Peyer's patch (tissue), 4 donors: ENCODE measurements at regions not wholly inside any gene's neighbourhood (a gene's known extent, or its start where the extent isn't known, plus 50 kb on each side); places are given as distances from the start of the nearest gene placed in this dataset.
A peak's percentile ranks its signal among the peaks of the same experiment; 100 is the strongest.
"Not testable (repeated sequence)": the region's sequence is repeated elsewhere in the genome, so short reads cannot be mapped to it uniquely, and the experiment has no call there.

ENCODE experiments used
- DNase-seq, 3 donors: peaks; one replicate each; pipeline ENCODE4 v3.0.0-alpha.2; 2017 to 2019
- H3K27ac ChIP-seq, 4 donors: fragments of 200-600 bp; sonication (generic); one replicate each; pipeline ENCODE4 v1.5.1; 2016 to 2019
- H3K27me3 ChIP-seq, 2 donors: fragments of 200-600 bp; sonication (generic); one replicate each; pipeline ENCODE4 v1.5.1; 2019
- H3K36me3 ChIP-seq, 3 donors: fragments of 200-600 bp; sonication (generic); one replicate each; pipeline ENCODE4 v1.5.1; 2016 to 2019
- H3K4me1 ChIP-seq, 4 donors: fragments of 200-600 bp; sonication (generic); one replicate each; pipeline ENCODE4 v1.5.1; 2016 to 2019
- H3K4me3 ChIP-seq, 4 donors: fragments of 200-600 bp; sonication (generic); 1 replicate in 3 of 4; 2 replicates in 1 of 4; pipeline ENCODE4 v1.5.1; 2016 to 2019; ENCODE audit warnings: mild to moderate bottlenecking in 1 of 4
- H3K9me3 ChIP-seq, 4 donors: fragments of 200-600 bp; sonication (generic); one replicate each; pipeline ENCODE4 v1.5.1; 2016 to 2019; ENCODE audit warnings: mild to moderate bottlenecking in 1 of 4
- POLR2A ChIP-seq, 2 donors: fragments of 450-650 bp; IDR thresholded peaks; one replicate each; pipeline ENCODE4 v1.5.1; 2017; ENCODE audit warnings: antibody characterized with exemption in 2 of 2, mild to moderate bottlenecking in 2 of 2, moderate library complexity in 2 of 2
- TF ChIP-seq, protein P1 (sequence below), 6 experiments: fragments of 450-650 bp in 4 of 6; fragments of 200-600 bp in 2 of 6; sonication (generic) in 1 of 6; IDR thresholded peaks; one replicate each; pipeline ENCODE4 v1.5.1; 2017 to 2019; ENCODE audit warnings: antibody characterized with exemption in 6 of 6, mild to moderate bottlenecking in 3 of 6, moderate library complexity in 1 of 6

- no peaks in the 10 kb centered on the region for H3K27me3 ChIP-seq
- TF ChIP-seq, protein P1, sequence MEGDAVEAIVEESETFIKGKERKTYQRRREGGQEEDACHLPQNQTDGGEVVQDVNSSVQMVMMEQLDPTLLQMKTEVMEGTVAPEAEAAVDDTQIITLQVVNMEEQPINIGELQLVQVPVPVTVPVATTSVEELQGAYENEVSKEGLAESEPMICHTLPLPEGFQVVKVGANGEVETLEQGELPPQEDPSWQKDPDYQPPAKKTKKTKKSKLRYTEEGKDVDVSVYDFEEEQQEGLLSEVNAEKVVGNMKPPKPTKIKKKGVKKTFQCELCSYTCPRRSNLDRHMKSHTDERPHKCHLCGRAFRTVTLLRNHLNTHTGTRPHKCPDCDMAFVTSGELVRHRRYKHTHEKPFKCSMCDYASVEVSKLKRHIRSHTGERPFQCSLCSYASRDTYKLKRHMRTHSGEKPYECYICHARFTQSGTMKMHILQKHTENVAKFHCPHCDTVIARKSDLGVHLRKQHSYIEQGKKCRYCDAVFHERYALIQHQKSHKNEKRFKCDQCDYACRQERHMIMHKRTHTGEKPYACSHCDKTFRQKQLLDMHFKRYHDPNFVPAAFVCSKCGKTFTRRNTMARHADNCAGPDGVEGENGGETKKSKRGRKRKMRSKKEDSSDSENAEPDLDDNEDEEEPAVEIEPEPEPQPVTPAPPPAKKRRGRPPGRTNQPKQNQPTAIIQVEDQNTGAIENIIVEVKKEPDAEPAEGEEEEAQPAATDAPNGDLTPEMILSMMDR (IDR thresholded peaks at IDR 0.05), result no peak
- no peak for TF ChIP-seq POLR2A (IDR thresholded peaks at IDR 0.05)
- peaks cover 0 to 40% (median 1%) of the 10 kb centered on the region in 4 donors for H3K4me1 ChIP-seq
- H3K9me3 ChIP-seq, result no peaks in the 10 kb centered on the region
- peak overlapping the region in 1 of 4 donors; percentile 33 for H3K27ac ChIP-seq
- H3K4me3 ChIP-seq, result no peak overlapping the region
- H3K36me3 ChIP-seq, result no peaks in the 10 kb centered on the region
- peak in 1 of 3 donors; percentile 33 for DNase-seq
Observed at GRCh38 chr20:51125780-51126179, 102.9 kb upstream of the KCNG1 start.

DNA sequence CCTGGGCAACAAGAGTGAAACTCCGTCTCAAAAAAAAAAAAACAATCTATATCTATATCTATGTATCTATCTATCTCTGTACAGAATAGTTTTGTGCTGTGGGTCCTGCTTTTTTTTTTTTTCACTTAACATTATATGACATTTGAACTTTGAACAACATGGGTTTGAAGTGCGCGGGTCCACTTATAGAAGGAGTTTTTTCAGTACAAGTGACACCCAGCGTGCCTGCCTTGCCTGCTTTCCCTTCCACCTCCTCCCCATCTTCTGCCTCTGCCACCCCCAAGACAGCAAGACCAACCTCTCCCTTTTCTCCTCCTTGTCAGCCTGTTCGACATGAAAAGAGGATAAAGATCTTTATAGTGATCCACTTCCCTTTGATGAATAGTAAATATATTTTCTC lies 102.2 kb upstream of the KCNG1 start:
- TF ChIP-seq, protein P1 (IDR thresholded peaks at IDR 0.05), result no peak
- no peak for TF ChIP-seq POLR2A (IDR thresholded peaks at IDR 0.05)
- H3K4me1 ChIP-seq, result peaks cover 0 to 46% (median 1%) of the 10 kb centered on the region in 4 donors
- H3K36me3 ChIP-seq, result no peaks in the 10 kb centered on the region
- no peaks in the 10 kb centered on the region for H3K9me3 ChIP-seq
- no peaks in the 10 kb centered on the region for H3K27me3 ChIP-seq
- DNase-seq, result peak in 1 of 3 donors; percentile 65
- H3K4me3 ChIP-seq, result no peak overlapping the region
- H3K27ac ChIP-seq, result peak overlapping the region in 1 of 4 donors; percentile 33

DNA sequence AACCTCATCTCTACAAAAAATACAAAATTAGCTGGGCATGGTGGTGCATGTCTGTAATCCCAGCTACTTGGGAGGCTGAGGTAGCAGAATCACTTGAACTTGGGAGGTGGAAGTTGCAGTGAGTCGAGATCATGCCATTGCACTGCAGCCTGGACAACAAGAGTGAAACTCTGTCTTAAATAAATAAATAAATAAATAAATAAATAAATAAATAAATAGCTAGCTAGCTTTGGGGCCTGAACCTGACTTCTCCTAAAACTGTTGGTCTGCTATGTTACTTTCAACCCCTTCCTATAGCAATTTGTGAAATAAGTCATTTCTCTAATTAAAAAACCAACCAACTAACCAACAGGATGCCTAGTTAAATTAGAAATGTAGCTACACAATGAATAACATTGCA lies 101.0 kb upstream of the KCNG1 start:
- peaks cover 0 to 42% (median 1%) of the 10 kb centered on the region in 4 donors for H3K4me1 ChIP-seq

GRCh38 chr20:51122931-51123658 lies 100.2 kb upstream of the KCNG1 start:
- no peak for TF ChIP-seq POLR2A (IDR thresholded peaks at IDR 0.05)
- TF ChIP-seq, protein P1 (IDR thresholded peaks at IDR 0.05), result no peak
- peaks cover 0 to 36% (median 1%) of the 10 kb centered on the region in 4 donors for H3K4me1 ChIP-seq

More for the DNA sequence above, 101.0 kb upstream of the KCNG1 start:
- H3K36me3 ChIP-seq, H3K9me3 ChIP-seq, DNase-seq, H3K27ac ChIP-seq, H3K27me3 ChIP-seq, H3K4me3 ChIP-seq: not testable (repeated sequence)

GRCh38 chr20:51121901-51122412 lies 99.0 kb upstream of the KCNG1 start:
- no peaks in the 10 kb centered on the region for H3K27me3 ChIP-seq
- no peak overlapping the region for H3K4me3 ChIP-seq
- DNase-seq, result no peak
- TF ChIP-seq POLR2A (IDR thresholded peaks at IDR 0.05), result no peak
- TF ChIP-seq, protein P1 (IDR thresholded peaks at IDR 0.05), result no peak
- no peaks in the 10 kb centered on the region for H3K36me3 ChIP-seq
- peaks cover 0 to 36% (median 1%) of the 10 kb centered on the region in 4 donors for H3K4me1 ChIP-seq
- no peak overlapping the region for H3K27ac ChIP-seq
- H3K9me3 ChIP-seq, result no peaks in the 10 kb centered on the region

More at GRCh38 chr20:51122931-51123658, 100.2 kb upstream of the KCNG1 start:
- DNase-seq, result no peak
- Histone ChIP-seq H3K9me3 (no peaks in the 10 kb centered on the region), H3K4me3 (no peak overlapping the region), H3K27me3 (no peaks in the 10 kb centered on the region), H3K36me3 (no peaks in the 10 kb centered on the region), H3K27ac (no peak overlapping the region)

DNA sequence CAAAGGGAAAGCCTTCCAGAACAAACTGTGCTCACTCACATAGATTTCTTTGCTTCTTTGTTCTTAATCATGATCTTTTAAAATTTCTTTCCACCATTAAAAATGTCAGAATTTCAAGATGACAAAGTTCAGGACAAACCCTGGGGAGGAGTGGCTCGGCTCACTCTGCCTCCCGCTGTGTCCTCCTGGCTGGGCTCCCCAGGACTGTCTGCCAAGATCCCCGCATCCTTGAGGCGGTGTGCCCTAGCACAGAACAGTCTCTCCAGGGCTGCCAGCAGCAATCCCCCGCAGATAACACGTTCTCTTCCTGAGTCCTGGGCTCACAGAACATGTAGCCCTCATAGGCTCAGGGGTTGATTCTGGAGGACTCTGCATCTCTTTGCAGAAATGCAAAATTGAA lies 98.4 kb upstream of the KCNG1 start:
- no peak overlapping the region for H3K4me3 ChIP-seq
- TF ChIP-seq, protein P1 (IDR thresholded peaks at IDR 0.05), result no peak
- no peak for TF ChIP-seq POLR2A (IDR thresholded peaks at IDR 0.05)
- H3K27ac ChIP-seq, result no peak overlapping the region
- H3K36me3 ChIP-seq, result no peaks in the 10 kb centered on the region
- no peak for DNase-seq
- H3K9me3 ChIP-seq, result no peaks in the 10 kb centered on the region
- H3K4me1 ChIP-seq, result peaks cover 0 to 32% (median 1%) of the 10 kb centered on the region in 4 donors
- no peaks in the 10 kb centered on the region for H3K27me3 ChIP-seq
